Glomerular endothelial cell (primary cell): ENCODE measurements at regions not wholly inside any gene's neighbourhood (a gene's known extent, or its start where the extent isn't known, plus 50 kb on each side); places are given as distances from the start of the nearest gene placed in this dataset.
"Not testable (repeated sequence)": the region's sequence is repeated elsewhere in the genome, so short reads cannot be mapped to it uniquely, and the experiment has no call there.

Experiments used
- DNase-seq: peaks from one replicate; pipeline ENCODE4 v3.0.0-alpha.2; 2011; ENCODE audit warnings: low read depth, low spot score; ENCODE audit errors: extremely low read depth

- DNase-seq: no peak
These were observed 1248.9 kb upstream of the CHAC2 start for GRCh38 chr2:52518678-52519077.

DNA sequence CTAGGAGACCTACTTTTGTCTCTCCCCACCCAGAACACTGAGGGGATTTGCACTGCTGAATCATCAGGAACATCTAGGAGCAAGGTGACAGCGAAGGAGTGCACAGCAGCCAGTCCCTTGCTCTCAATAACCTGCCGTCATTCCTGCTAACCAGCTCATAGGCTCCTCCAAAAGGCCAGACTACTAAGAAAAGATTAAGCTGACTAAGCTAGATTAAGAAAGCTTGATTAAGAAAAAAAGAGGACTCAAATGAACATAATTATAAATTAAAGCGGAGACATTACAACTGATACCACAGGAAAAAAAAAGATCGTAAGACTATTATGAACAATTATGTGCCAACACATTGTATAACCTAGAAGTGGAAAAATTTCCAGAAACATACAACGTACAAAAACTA is 1254.8 kb upstream of the CHAC2 start:
- DNase-seq: no peak

- no peak for DNase-seq
These were observed 1257.2 kb upstream of the CHAC2 start for GRCh38 chr2:52510432-52510831.

DNA sequence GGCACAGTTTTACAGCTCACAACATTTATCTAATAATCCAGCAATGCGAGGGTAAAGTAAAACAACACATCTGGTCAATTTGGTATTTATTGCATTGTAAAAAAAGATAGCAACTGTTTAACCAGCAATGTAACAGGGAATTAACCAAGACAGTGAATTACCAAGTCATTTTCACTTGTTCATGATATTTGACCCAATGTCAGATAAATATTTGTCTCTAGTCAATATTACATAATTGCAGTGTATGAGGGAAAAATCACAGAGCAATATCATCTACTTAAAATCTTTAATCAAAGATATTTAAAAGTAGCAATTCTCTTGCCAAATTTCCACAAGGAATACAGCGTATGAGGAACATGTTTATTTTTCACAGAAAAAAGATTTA is 1265.1 kb upstream of the CHAC2 start:
- no peak for DNase-seq

DNA sequence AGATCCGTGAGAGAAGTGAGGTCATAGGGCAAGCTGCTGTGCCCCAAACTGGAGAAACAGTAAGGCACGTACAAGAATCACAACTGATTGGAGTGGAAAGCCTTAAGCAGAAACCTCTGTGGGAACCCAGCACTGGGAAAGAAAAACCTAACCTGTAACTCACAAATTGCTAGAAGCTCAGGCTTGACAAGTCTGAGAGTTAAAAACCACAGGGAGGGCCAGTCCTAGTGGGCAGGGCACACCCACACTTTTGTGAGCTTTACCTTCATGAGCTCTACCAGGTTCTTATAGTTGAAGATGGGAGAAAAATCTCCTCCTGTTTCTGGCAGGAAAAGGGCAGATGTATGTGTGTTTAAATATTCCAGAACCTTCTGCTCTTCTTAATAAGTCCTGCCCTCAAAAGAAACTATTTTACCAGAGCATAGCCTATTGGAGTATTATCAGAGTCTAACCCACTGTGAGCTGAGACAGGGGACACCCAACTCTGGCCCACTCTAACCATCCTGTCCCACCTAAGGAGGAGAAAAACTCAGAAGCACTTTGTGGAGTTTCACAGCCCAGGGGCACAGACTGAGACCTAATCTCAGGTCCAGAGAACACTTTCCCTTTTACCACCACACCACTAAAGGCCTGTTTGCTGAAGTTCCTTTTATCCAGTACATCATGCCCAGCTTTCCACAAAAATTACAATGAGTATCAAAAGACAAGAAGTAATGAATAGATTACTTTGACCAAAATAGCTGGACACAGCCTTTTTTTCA is 1265.7 kb upstream of the CHAC2 start:
- no peak for DNase-seq

GRCh38 chr2:52500561-52500960 is 1267.0 kb upstream of the CHAC2 start:
- no peak for DNase-seq

- no peak for DNase-seq
These were observed 1269.4 kb upstream of the CHAC2 start for GRCh38 chr2:52498077-52498750.

GRCh38 chr2:52495816-52496215 is 1271.8 kb upstream of the CHAC2 start:
- DNase-seq: no peak

DNA sequence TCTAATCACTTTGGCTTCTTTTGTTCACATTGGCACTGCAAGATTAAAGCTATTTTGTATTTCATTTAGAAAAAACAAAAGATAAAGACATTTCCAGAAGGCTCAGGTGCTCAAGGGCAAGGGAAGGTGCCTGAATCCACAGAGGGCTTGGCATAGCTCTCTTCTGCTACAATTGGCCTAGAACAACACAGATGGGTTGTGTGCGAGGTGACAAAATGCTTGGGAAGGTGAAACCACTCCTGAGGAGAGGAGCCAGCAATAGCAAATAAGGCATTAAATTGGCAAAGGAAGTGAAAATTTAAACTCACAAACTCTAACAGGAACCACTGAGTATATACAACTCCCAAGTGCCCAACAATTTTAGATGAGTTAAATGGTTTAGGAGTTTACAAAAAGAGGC is 1290.4 kb upstream of the CHAC2 start:
- DNase-seq: no peak

- no peak for DNase-seq
These were observed 1292.0 kb upstream of the CHAC2 start for GRCh38 chr2:52475590-52475989.

GRCh38 chr2:52474091-52474490 is 1293.5 kb upstream of the CHAC2 start:
- DNase-seq: no peak

GRCh38 chr2:52473526-52473925 is 1294.1 kb upstream of the CHAC2 start:
- no peak for DNase-seq

DNA sequence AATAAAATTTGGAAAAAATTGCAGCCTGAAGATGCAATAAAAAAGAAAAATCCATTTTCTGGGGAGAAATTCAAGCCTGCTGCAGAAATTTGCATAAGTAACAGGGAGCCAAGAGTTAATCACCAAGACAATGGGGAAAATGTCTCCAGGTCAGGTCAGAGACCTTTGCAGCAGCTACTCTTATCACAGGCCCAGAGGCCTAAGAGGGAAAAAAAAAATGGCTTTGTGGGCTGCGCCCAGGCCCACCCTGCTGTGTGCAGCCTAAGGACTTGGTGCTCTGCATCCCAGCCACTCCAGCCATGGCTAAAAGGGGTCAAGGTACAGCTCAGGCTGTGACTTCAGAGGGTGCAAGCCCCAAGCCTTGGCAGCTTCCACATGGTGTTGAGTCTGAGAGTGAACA is 1297.1 kb upstream of the CHAC2 start:
- DNase-seq: not testable (repeated sequence)

- no peak for DNase-seq
These were observed 1300.4 kb upstream of the CHAC2 start for GRCh38 chr2:52467189-52467588.

DNA sequence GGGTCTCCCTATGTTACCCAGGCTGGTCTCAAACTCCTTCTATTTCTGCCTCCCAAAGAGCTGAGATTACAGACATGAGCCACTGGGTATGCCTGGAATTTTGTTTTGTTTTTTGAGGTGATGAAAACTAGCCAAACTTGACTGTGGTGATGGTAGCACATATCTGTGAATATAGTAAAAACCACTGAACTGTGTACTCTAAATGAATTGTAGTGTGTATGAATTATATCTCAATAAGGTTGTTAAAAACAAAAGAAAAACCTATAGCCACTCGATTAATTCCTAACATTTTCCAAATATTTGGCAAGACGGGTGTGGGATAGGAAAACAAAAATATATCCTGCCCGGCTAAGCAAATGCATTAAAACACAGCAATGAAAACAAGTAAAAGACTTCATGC is 1302.3 kb upstream of the CHAC2 start:
- no peak for DNase-seq

- no peak for DNase-seq
These were observed 1304.1 kb upstream of the CHAC2 start for GRCh38 chr2:52463457-52463856.

GRCh38 chr2:52456561-52457377 is 1310.8 kb upstream of the CHAC2 start:
- DNase-seq: no peak

- no peak for DNase-seq
These were observed 1312.6 kb upstream of the CHAC2 start for GRCh38 chr2:52454962-52455361.

GRCh38 chr2:52452201-52452600 is 1315.4 kb upstream of the CHAC2 start:
- no peak for DNase-seq

GRCh38 chr2:52445686-52446085 is 1321.9 kb upstream of the CHAC2 start:
- no peak for DNase-seq

GRCh38 chr2:52431352-52431760 is 1336.2 kb upstream of the CHAC2 start:
- DNase-seq: no peak

DNA sequence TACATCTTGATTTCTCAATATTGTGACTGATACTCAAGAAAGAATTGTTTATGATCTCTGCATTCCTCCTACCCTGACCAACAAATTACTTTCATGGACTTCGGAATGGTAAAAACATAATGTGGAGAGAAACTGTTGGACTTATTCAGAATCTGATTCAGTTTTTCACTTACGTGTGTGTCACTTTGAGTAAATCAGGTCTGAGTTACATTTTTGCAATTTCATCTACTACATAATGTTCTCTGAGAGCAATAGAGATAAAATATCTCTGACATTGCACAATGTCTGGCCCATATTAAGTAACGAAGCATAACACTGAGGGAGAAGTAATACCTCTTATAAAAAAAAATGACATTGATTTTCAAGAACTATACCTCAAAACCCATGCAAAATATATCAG is 1337.9 kb upstream of the CHAC2 start:
- no peak for DNase-seq
